ENCODE measurements at regions not wholly inside any gene's neighbourhood (a gene's known extent, or its start where the extent isn't known, plus 50 kb on each side); places are given as distances from the start of the nearest gene placed in this dataset.

DNA sequence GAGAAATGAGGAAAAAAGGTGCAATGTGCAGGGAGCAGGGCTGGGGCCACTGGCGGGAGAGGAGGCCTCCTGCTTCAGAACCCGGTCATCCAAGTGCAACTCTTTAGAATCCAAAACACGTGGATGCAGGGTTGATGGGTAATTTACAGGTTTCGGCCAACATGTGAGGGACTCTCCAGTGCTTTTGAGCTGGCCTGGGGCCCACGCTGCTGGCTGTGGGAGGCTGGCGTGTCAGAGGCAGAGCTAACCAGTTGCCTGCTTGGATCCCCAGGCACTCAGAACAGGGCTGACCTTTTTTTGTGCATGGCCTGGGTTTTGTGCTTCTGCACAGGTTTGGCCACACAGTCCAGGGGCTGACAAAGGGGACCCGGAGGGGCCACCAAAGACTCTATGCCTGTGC is 61.6 kb downstream of the GADD45G start:
- TF ChIP-seq, protein P1, sequence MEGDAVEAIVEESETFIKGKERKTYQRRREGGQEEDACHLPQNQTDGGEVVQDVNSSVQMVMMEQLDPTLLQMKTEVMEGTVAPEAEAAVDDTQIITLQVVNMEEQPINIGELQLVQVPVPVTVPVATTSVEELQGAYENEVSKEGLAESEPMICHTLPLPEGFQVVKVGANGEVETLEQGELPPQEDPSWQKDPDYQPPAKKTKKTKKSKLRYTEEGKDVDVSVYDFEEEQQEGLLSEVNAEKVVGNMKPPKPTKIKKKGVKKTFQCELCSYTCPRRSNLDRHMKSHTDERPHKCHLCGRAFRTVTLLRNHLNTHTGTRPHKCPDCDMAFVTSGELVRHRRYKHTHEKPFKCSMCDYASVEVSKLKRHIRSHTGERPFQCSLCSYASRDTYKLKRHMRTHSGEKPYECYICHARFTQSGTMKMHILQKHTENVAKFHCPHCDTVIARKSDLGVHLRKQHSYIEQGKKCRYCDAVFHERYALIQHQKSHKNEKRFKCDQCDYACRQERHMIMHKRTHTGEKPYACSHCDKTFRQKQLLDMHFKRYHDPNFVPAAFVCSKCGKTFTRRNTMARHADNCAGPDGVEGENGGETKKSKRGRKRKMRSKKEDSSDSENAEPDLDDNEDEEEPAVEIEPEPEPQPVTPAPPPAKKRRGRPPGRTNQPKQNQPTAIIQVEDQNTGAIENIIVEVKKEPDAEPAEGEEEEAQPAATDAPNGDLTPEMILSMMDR (IDR thresholded peaks at IDR 0.05): no peak
- TF ChIP-seq POLR2A (IDR thresholded peaks at IDR 0.05) (no peak), POLR2AphosphoS5 (IDR thresholded peaks at IDR 0.05) (no peak)

Data from breast epithelium (tissue), 3 donors.